ENCODE measurements at regions not wholly inside any gene's neighbourhood (a gene's known extent, or its start where the extent isn't known, plus 50 kb on each side); places are given as distances from the start of the nearest gene placed in this dataset.

DNA sequence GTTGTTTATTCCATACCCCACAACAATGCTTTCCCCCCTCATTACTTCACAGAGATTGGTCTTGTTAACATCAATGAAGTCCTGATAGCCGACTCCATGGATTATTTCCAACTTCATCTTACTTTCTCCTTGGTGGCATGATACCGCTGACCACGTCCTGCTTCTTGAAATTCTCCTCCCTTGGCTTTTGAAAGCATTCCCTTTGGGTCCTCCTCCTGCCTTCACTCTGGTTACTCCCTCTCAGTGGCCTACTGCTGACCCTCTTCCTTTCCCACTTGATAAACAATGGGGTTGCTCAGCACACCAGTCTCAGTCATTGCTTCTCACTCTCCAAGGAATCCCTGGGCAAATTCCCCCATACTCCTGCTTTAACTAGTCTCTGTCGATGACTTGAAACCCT, 283.9 kb downstream of the SEC61B start:
- no peak overlapping the region for H3K27ac ChIP-seq (ENCODE audit: low read depth, low read length)
- no peaks in the 10 kb centered on the region for H3K9me2 ChIP-seq (replicated peaks; ENCODE audit: control insufficient read depth, low read length)
- no peak for TF ChIP-seq EZH2phosphoT487 (IDR thresholded peaks at IDR 0.05; ENCODE audit: borderline replicate concordance, low read length)
- TF ChIP-seq, protein P1, sequence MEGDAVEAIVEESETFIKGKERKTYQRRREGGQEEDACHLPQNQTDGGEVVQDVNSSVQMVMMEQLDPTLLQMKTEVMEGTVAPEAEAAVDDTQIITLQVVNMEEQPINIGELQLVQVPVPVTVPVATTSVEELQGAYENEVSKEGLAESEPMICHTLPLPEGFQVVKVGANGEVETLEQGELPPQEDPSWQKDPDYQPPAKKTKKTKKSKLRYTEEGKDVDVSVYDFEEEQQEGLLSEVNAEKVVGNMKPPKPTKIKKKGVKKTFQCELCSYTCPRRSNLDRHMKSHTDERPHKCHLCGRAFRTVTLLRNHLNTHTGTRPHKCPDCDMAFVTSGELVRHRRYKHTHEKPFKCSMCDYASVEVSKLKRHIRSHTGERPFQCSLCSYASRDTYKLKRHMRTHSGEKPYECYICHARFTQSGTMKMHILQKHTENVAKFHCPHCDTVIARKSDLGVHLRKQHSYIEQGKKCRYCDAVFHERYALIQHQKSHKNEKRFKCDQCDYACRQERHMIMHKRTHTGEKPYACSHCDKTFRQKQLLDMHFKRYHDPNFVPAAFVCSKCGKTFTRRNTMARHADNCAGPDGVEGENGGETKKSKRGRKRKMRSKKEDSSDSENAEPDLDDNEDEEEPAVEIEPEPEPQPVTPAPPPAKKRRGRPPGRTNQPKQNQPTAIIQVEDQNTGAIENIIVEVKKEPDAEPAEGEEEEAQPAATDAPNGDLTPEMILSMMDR (IDR thresholded peaks at IDR 0.05; ENCODE audit: low read depth, low read length, poor library complexity, severe bottlenecking): no peak
- peaks cover 3% of the 10 kb centered on the region; the same call in 1 of the 2 replicates for H3K27me3 ChIP-seq (ENCODE audit: control insufficient read depth, low read length)
- no peak overlapping the region for H3K4me3 ChIP-seq (ENCODE audit: low read length)
- H3K36me3 ChIP-seq (ENCODE audit: control insufficient read depth, low read length): no peaks in the 10 kb centered on the region
- H4K20me1 ChIP-seq (ENCODE audit: control insufficient read depth, insufficient read depth, low read depth, low read length): no peaks in the 10 kb centered on the region
- no peak overlapping the region for H3K4me2 ChIP-seq (ENCODE audit: low read length)
- H3K79me2 ChIP-seq (ENCODE audit: control insufficient read depth, low read length): no peaks in the 10 kb centered on the region
- H3K4me1 ChIP-seq (ENCODE audit: control insufficient read depth, low read length): peaks cover 15% of the 10 kb centered on the region
- no peaks in the 10 kb centered on the region for H3F3A ChIP-seq (ENCODE audit: control insufficient read depth, insufficient read depth)
- no peaks in the 10 kb centered on the region for H3K9me3 ChIP-seq (ENCODE audit: control insufficient read depth, insufficient read depth, low read length)

DNA sequence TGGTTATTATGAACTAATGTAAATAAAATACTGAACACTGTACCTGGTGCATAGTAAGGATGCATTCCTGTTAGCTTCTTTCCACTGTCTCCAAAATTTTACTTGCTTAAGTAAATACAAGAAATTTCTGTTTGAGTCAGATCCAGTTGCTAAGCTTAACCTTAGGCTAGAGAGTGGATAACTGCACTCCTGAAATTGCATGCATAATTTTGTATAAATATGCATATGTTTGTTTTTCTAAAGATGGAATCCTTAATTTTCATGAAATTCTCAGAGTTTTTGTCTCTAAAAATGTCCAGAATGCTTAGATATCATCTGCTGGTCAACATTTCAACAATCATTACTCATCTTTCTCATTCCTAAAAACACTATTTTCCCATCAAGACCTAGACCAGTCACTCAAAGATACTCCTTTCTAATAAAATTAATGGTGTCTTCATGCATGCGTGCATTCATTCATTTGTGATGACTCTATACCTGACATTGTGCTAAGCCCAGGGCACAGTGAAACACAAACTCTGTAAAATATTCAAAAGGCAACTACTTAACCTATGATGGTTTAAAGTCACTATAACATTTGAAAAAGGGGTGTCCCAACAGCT, 284.8 kb downstream of the SEC61B start:
- H3K36me3 ChIP-seq (ENCODE audit: control insufficient read depth, low read length): no peaks in the 10 kb centered on the region
- no peaks in the 10 kb centered on the region for H3F3A ChIP-seq (ENCODE audit: control insufficient read depth, insufficient read depth)
- no peaks in the 10 kb centered on the region for H3K9me3 ChIP-seq (ENCODE audit: control insufficient read depth, insufficient read depth, low read length)
- no peak overlapping the region for H3K4me2 ChIP-seq (ENCODE audit: low read length)
- no peaks in the 10 kb centered on the region for H3K79me2 ChIP-seq (ENCODE audit: control insufficient read depth, low read length)
- H3K27ac ChIP-seq (ENCODE audit: low read depth, low read length): no peak overlapping the region
- no peaks in the 10 kb centered on the region for H4K20me1 ChIP-seq (ENCODE audit: control insufficient read depth, insufficient read depth, low read depth, low read length)
- TF ChIP-seq EZH2phosphoT487 (IDR thresholded peaks at IDR 0.05; ENCODE audit: borderline replicate concordance, low read length): no peak
- TF ChIP-seq, protein P1 (IDR thresholded peaks at IDR 0.05; ENCODE audit: low read depth, low read length, poor library complexity, severe bottlenecking): no peak
- peaks cover 15% of the 10 kb centered on the region for H3K4me1 ChIP-seq (ENCODE audit: control insufficient read depth, low read length)
- H3K9me2 ChIP-seq (replicated peaks; ENCODE audit: control insufficient read depth, low read length): no peaks in the 10 kb centered on the region
- H3K4me3 ChIP-seq (ENCODE audit: low read length): no peak overlapping the region
- H3K27me3 ChIP-seq (ENCODE audit: control insufficient read depth, low read length): peaks cover 3% of the 10 kb centered on the region; the same call in 1 of the 2 replicates

DNA sequence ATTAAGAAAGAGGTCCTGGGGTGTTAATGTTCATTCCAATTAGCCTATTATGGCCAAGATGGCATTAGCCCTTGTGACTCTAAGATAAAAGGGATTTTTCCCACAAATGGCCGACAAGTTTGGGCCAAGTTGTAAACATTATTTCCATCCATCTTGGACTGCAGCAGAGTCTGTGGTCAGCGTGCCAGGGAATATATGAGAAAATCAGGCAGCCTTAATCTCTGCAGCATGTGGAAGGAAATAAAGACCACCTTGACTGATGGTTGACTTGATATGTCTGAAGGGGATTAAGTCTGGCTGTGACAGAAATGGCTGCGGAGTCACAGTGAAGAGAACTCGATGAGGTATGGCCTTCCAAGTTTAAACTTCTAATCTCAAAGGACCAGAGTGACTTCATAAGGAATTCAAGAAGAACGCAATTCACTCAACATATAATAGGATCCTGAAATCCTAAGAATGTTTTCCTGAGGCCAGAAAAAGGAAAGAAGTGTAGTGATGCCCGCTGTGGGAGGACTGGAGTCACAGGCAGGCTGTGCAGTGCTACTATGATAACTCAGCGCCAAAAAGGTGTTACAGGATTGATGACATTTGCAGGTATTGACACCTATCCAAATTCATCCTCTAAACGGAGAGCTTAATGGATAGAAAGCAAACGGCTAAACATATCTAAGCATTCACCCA, 287.1 kb downstream of the SEC61B start:
- TF ChIP-seq EZH2phosphoT487 (IDR thresholded peaks at IDR 0.05; ENCODE audit: borderline replicate concordance, low read length): no peak
- TF ChIP-seq, protein P1 (IDR thresholded peaks at IDR 0.05; ENCODE audit: low read depth, low read length, poor library complexity, severe bottlenecking): no peak
- Histone ChIP-seq H3K4me3 (ENCODE audit: low read length) (no peak overlapping the region), H4K20me1 (ENCODE audit: control insufficient read depth, insufficient read depth, low read depth, low read length) (no peaks in the 10 kb centered on the region), H3K9me3 (ENCODE audit: control insufficient read depth, insufficient read depth, low read length) (no peaks in the 10 kb centered on the region), H3K9me2 (replicated peaks; ENCODE audit: control insufficient read depth, low read length) (no peaks in the 10 kb centered on the region), H3F3A (ENCODE audit: control insufficient read depth, insufficient read depth) (no peaks in the 10 kb centered on the region), H3K4me1 (ENCODE audit: control insufficient read depth, low read length) (peaks cover 15% of the 10 kb centered on the region), H3K36me3 (ENCODE audit: control insufficient read depth, low read length) (no peaks in the 10 kb centered on the region), H3K4me2 (ENCODE audit: low read length) (0 out of 2 replicates have a peak overlapping the region, but pooled peaks have one; percentile 18), H3K27me3 (ENCODE audit: control insufficient read depth, low read length) (peaks cover 3% of the 10 kb centered on the region; the same call in 1 of the 2 replicates), H3K27ac (ENCODE audit: low read depth, low read length) (no peak overlapping the region), H3K79me2 (ENCODE audit: control insufficient read depth, low read length) (no peaks in the 10 kb centered on the region)

All from DOHH2 (cell line).